ENCODE measurements at regions not wholly inside any gene's neighbourhood (a gene's known extent, or its start where the extent isn't known, plus 50 kb on each side); places are given as distances from the start of the nearest gene placed in this dataset.
A peak's percentile ranks its signal among the peaks of the same experiment; 100 is the strongest.

GRCh38 chr1:201756406-201756805, 72.6 kb upstream of the IPO9 start:
- BruUV-seq (replicated peaks), result no TSS peak
- Histone ChIP-seq H3K9me2 (ENCODE audit: insufficient read depth, low read length) (no peaks in the 10 kb centered on the region), H3K9me3 (ENCODE audit: low read length) (no peaks in the 10 kb centered on the region), H2AFZ (ENCODE audit: low read length) (no peak overlapping the region), H3K79me2 (ENCODE audit: insufficient read depth, low read depth, low read length) (no peaks in the 10 kb centered on the region), H3K36me3 (ENCODE audit: insufficient read depth, low read length) (no peaks in the 10 kb centered on the region), H3K4me3 (ENCODE audit: low read depth, low read length, poor library complexity, severe bottlenecking) (peak overlapping the region; percentile 36), H4K20me1 (ENCODE audit: insufficient read depth, low read length) (no peaks in the 10 kb centered on the region), H3K27ac (ENCODE audit: low read depth, low read length, poor library complexity, severe bottlenecking) (peak overlapping the region; percentile 55), H3K4me1 (ENCODE audit: insufficient read depth, low read length, poor library complexity, severe bottlenecking) (peaks cover 54% of the 10 kb centered on the region), H3K4me2 (ENCODE audit: low read length) (peak overlapping the region; percentile 58)
- ChIA-PET POLR2A (interaction anchor here (1.2 to 1.9 kb wide), 4 partner anchors 8 to 73 kb away, joined by 3 to 6 read pairs (median 4); no protein-coding TSS in a partner anchor), CTCF (ENCODE audit: unreplicated experiment) (no interaction called here)
- intact Hi-C loops (cut with micrococcal nuclease; ENCODE audit: unreplicated experiment), result loop anchor here (2.0 kb wide), 1 partner anchor 16 kb away; no protein-coding TSS in a partner anchor
- TF ChIP-seq CTCF (conservative IDR thresholded peaks at IDR 0.05; ENCODE audit: low read length) (no peak), EZH2phosphoT487 (IDR thresholded peaks at IDR 0.05; ENCODE audit: borderline replicate concordance, low read depth, low read length) (no peak)
- no peak for DNase-seq (ENCODE audit: low spot score)

GRCh38 chr1:201758499-201759050, 70.4 kb upstream of the IPO9 start:
- intact Hi-C loops (cut with micrococcal nuclease; ENCODE audit: unreplicated experiment), result no loop called here
- Histone ChIP-seq H3K27ac (ENCODE audit: low read depth, low read length, poor library complexity, severe bottlenecking) (no peak overlapping the region), H3K4me1 (ENCODE audit: insufficient read depth, low read length, poor library complexity, severe bottlenecking) (peaks cover 43% of the 10 kb centered on the region), H4K20me1 (ENCODE audit: insufficient read depth, low read length) (no peaks in the 10 kb centered on the region), H3K4me3 (ENCODE audit: low read depth, low read length, poor library complexity, severe bottlenecking) (no peak overlapping the region), H3K9me2 (ENCODE audit: insufficient read depth, low read length) (no peaks in the 10 kb centered on the region), H3K79me2 (ENCODE audit: insufficient read depth, low read depth, low read length) (no peaks in the 10 kb centered on the region), H3K36me3 (ENCODE audit: insufficient read depth, low read length) (no peaks in the 10 kb centered on the region), H2AFZ (ENCODE audit: low read length) (no peak overlapping the region), H3K9me3 (ENCODE audit: low read length) (no peaks in the 10 kb centered on the region), H3K4me2 (ENCODE audit: low read length) (peak overlapping the region; percentile 58)
- BruUV-seq (replicated peaks), result no TSS peak
- ChIA-PET POLR2A (interaction anchor here (0.9 to 1.9 kb wide), 3 partner anchors 10 to 18 kb away, joined by 4 to 6 read pairs (median 4); no protein-coding TSS in a partner anchor), CTCF (ENCODE audit: unreplicated experiment) (interaction anchor here (1.0 to 1.5 kb wide), 2 partner anchors 9 to 50 kb away, joined by 3 read pairs; no protein-coding TSS in a partner anchor)
- no peak for TF ChIP-seq CTCF (conservative IDR thresholded peaks at IDR 0.05; ENCODE audit: low read length)
- peak; percentile 49 for DNase-seq (ENCODE audit: low spot score)

GRCh38 chr1:201759194-201759815, 69.7 kb upstream of the IPO9 start:
- ChIA-PET CTCF (ENCODE audit: unreplicated experiment) (interaction anchor here (0.6 to 1.5 kb wide), 3 partner anchors 9 to 51 kb away, joined by 3 read pairs; no protein-coding TSS in a partner anchor), POLR2A (interaction anchor here (0.9 to 1.0 kb wide), 2 partner anchors 11 to 19 kb away, joined by 4 read pairs; no protein-coding TSS in a partner anchor)
- no peak for DNase-seq (ENCODE audit: low spot score)
- no peaks in the 10 kb centered on the region for H3K9me2 ChIP-seq (ENCODE audit: insufficient read depth, low read length)
- H4K20me1 ChIP-seq (ENCODE audit: insufficient read depth, low read length), result no peaks in the 10 kb centered on the region
- peaks cover 43% of the 10 kb centered on the region for H3K4me1 ChIP-seq (ENCODE audit: insufficient read depth, low read length, poor library complexity, severe bottlenecking)
- H3K9me3 ChIP-seq (ENCODE audit: low read length), result no peaks in the 10 kb centered on the region
- TF ChIP-seq CTCF (conservative IDR thresholded peaks at IDR 0.05; ENCODE audit: low read length) (no peak), EZH2phosphoT487 (IDR thresholded peaks at IDR 0.05; ENCODE audit: borderline replicate concordance, low read depth, low read length) (no peak)
- BruUV-seq (replicated peaks), result no TSS peak
- no peaks in the 10 kb centered on the region for H3K36me3 ChIP-seq (ENCODE audit: insufficient read depth, low read length)
- H3K79me2 ChIP-seq (ENCODE audit: insufficient read depth, low read depth, low read length), result no peaks in the 10 kb centered on the region
- no peak overlapping the region for H3K4me3 ChIP-seq (ENCODE audit: low read depth, low read length, poor library complexity, severe bottlenecking)
- H3K27ac ChIP-seq (ENCODE audit: low read depth, low read length, poor library complexity, severe bottlenecking), result no peak overlapping the region
- H2AFZ ChIP-seq (ENCODE audit: low read length), result no peak overlapping the region
- 0 out of 2 replicates have a peak overlapping the region, but pooled peaks have one; percentile 58 for H3K4me2 ChIP-seq (ENCODE audit: low read length)
- intact Hi-C loops (cut with micrococcal nuclease; ENCODE audit: unreplicated experiment), result no loop called here

Measured in OCI-LY7 (cell line).